ENCODE measurements at regions not wholly inside any gene's neighbourhood (a gene's known extent, or its start where the extent isn't known, plus 50 kb on each side); places are given as distances from the start of the nearest gene placed in this dataset.

DNA sequence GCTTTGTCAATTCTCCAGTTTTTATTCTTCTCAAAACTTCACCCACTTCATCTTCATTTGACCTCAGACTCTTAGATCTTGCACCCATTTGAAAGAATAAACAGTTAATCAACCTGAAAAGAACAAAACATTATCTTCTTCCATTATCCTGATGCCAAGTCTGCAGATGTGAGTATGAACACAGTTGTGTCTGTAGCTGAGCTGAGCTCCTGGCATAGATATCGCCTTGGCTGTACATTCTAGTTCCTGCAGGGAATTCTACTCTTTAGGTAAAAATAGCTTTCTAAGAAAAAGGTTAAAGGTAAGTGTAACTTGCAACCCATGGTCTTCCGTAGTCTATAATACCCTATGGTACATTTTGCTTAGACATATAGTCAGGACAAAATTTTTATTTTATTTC is 169.7 kb downstream of the KCNA5 start (continued):
- TF ChIP-seq, protein P1, sequence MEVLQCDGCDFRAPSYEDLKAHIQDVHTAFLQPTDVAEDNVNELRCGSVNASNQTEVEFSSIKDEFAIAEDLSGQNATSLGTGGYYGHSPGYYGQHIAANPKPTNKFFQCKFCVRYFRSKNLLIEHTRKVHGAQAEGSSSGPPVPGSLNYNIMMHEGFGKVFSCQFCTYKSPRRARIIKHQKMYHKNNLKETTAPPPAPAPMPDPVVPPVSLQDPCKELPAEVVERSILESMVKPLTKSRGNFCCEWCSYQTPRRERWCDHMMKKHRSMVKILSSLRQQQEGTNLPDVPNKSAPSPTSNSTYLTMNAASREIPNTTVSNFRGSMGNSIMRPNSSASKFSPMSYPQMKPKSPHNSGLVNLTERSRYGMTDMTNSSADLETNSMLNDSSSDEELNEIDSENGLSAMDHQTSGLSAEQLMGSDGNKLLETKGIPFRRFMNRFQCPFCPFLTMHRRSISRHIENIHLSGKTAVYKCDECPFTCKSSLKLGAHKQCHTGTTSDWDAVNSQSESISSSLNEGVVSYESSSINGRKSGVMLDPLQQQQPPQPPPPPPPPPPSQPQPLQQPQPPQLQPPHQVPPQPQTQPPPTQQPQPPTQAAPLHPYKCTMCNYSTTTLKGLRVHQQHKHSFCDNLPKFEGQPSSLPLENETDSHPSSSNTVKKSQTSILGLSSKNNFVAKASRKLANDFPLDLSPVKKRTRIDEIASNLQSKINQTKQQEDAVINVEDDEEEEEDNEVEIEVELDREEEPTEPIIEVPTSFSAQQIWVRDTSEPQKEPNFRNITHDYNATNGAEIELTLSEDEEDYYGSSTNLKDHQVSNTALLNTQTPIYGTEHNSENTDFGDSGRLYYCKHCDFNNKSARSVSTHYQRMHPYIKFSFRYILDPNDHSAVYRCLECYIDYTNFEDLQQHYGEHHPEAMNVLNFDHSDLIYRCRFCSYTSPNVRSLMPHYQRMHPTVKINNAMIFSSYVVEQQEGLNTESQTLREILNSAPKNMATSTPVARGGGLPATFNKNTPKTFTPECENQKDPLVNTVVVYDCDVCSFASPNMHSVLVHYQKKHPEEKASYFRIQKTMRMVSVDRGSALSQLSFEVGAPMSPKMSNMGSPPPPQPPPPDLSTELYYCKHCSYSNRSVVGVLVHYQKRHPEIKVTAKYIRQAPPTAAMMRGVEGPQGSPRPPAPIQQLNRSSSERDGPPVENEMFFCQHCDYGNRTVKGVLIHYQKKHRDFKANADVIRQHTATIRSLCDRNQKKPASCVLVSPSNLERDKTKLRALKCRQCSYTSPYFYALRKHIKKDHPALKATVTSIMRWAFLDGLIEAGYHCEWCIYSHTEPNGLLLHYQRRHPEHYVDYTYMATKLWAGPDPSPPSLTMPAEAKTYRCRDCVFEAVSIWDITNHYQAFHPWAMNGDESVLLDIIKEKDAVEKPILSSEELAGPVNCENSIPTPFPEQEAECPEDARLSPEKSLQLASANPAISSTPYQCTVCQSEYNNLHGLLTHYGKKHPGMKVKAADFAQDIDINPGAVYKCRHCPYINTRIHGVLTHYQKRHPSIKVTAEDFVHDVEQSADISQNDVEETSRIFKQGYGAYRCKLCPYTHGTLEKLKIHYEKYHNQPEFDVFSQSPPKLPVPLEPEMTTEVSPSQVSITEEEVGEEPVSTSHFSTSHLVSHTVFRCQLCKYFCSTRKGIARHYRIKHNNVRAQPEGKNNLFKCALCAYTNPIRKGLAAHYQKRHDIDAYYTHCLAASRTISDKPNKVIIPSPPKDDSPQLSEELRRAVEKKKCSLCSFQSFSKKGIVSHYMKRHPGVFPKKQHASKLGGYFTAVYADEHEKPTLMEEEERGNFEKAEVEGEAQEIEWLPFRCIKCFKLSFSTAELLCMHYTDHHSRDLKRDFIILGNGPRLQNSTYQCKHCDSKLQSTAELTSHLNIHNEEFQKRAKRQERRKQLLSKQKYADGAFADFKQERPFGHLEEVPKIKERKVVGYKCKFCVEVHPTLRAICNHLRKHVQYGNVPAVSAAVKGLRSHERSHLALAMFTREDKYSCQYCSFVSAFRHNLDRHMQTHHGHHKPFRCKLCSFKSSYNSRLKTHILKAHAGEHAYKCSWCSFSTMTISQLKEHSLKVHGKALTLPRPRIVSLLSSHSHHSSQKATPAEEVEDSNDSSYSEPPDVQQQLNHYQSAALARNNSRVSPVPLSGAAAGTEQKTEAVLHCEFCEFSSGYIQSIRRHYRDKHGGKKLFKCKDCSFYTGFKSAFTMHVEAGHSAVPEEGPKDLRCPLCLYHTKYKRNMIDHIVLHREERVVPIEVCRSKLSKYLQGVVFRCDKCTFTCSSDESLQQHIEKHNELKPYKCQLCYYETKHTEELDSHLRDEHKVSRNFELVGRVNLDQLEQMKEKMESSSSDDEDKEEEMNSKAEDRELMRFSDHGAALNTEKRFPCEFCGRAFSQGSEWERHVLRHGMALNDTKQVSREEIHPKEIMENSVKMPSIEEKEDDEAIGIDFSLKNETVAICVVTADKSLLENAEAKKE (CRISPR knock-in tag; IDR thresholded peaks at IDR 0.05): no peak

DNA sequence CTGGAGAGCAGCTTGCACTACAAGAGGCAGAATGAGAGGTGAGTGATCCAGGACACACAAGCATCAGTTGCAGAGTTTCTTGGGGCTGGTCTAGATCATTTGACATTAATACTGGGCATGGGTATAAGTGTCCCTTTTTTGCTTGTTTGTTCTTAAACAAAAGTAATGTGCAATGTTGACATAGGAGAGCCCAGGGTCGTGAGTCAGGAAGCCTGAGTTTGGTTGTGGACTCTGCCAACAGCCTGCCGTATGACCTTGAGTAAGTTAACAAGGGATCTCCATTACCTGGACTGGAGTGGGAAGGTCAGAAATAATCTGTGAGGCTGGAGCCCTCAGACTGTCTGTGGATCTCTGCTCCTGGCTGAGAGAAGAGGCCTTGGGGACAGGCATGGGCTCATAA is 170.3 kb downstream of the KCNA5 start:
- TF ChIP-seq JUNB (IDR thresholded peaks at IDR 0.05; ENCODE audit: unreplicated experiment): no peak
- DNase-seq (ENCODE audit: low spot score): no peak
- no peaks in the 10 kb centered on the region for H3K36me3 ChIP-seq (ENCODE audit: insufficient read depth)
- H3K36me3 Mint-ChIP-seq (ENCODE audit: low read depth): no peaks in the 10 kb centered on the region
- H3K4me3 ChIP-seq: no peak overlapping the region
- H4K20me1 ChIP-seq (replicated peaks; ENCODE audit: insufficient read depth): no peaks in the 10 kb centered on the region; the same call in 1 of the 2 replicates
- no peak overlapping the region for H3K4me2 ChIP-seq
- no peaks in the 10 kb centered on the region for H3K4me1 Mint-ChIP-seq
- H3K27me3 ChIP-seq (ENCODE audit: insufficient read depth): no peaks in the 10 kb centered on the region
- no peaks in the 10 kb centered on the region for H3K4me1 ChIP-seq (ENCODE audit: insufficient read depth)
- no peaks in the 10 kb centered on the region for H3K9me3 Mint-ChIP-seq
- no peak overlapping the region for H2AFZ ChIP-seq
- H3K9me2 ChIP-seq (ENCODE audit: insufficient read depth): 0 out of 2 replicates have a peak, but pooled peaks cover 9% of the 10 kb centered on the region
- no peak overlapping the region for H3K27ac Mint-ChIP-seq
- H3K4me3 Mint-ChIP-seq: no peak overlapping the region
- H3K79me2 ChIP-seq (replicated peaks; ENCODE audit: insufficient read depth): no peaks in the 10 kb centered on the region
- no peak for ATAC-seq
- no peaks in the 10 kb centered on the region for H3F3A ChIP-seq (replicated peaks; ENCODE audit: low read depth)
- H3K27me3 Mint-ChIP-seq (ENCODE audit: insufficient read depth, low read depth, poor library complexity): peaks cover 3% of the 10 kb centered on the region
- no peak overlapping the region for H3K27ac ChIP-seq (ENCODE audit: low read depth)

DNA sequence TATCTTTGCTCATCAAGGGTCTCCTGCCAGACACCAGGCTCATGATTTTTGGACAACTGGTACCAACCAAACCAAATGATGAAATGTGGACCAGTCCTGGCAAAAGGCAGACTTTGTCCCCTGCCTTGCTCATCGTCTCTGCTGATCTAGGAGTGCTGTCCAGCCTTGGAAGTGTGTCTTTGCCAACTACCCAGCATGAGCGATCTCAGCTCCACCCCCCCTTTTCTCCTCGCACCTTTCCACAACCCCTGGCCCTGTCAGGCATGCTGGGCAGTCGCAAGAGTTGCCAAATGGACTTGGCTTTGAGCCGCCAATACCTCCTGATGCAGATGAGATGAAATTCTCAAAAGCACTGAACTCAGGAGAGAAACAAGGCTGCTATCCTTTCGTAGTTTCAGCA is 174.3 kb downstream of the KCNA5 start:
- peaks cover 22% of the 10 kb centered on the region for H3K4me1 ChIP-seq (ENCODE audit: insufficient read depth)
- no peak overlapping the region for H3K4me3 ChIP-seq
- no peaks in the 10 kb centered on the region for H3K36me3 Mint-ChIP-seq (ENCODE audit: low read depth)
- H2AFZ ChIP-seq: no peak overlapping the region
- no peaks in the 10 kb centered on the region for H3K36me3 ChIP-seq (ENCODE audit: insufficient read depth)
- no peak for ATAC-seq
- H3K27me3 ChIP-seq (ENCODE audit: insufficient read depth): peaks cover 4% of the 10 kb centered on the region; the same call in 1 of the 2 replicates
- no peak overlapping the region for H3K27ac ChIP-seq (ENCODE audit: low read depth)
- no peak overlapping the region for H3K4me3 Mint-ChIP-seq
- peaks cover 6% of the 10 kb centered on the region for H3K27me3 Mint-ChIP-seq (ENCODE audit: insufficient read depth, low read depth, poor library complexity)
- no peak overlapping the region for H3K27ac Mint-ChIP-seq
- no peaks in the 10 kb centered on the region for H3K79me2 ChIP-seq (replicated peaks; ENCODE audit: insufficient read depth)
- DNase-seq (ENCODE audit: low spot score): no peak
- no peak overlapping the region for H3K4me2 ChIP-seq
- H3K9me2 ChIP-seq (ENCODE audit: insufficient read depth): 0 out of 2 replicates have a peak, but pooled peaks cover 9% of the 10 kb centered on the region
- no peaks in the 10 kb centered on the region; the same call in 1 of the 2 replicates for H4K20me1 ChIP-seq (replicated peaks; ENCODE audit: insufficient read depth)
- H3F3A ChIP-seq (replicated peaks; ENCODE audit: low read depth): no peaks in the 10 kb centered on the region
- H3K9me3 Mint-ChIP-seq: no peaks in the 10 kb centered on the region
- H3K4me1 Mint-ChIP-seq: peaks cover 26% of the 10 kb centered on the region
- TF ChIP-seq ZNF114 (CRISPR knock-in tag; IDR thresholded peaks at IDR 0.05) (no peak), NANOG (IDR thresholded peaks at IDR 0.05; ENCODE audit: borderline replicate concordance) (no peak), EZH2phosphoT487 (IDR thresholded peaks at IDR 0.05; ENCODE audit: unreplicated experiment) (no peak)
- TF ChIP-seq, protein P1 (CRISPR knock-in tag; IDR thresholded peaks at IDR 0.05): no peak
